HG03521 (cell line): ENCODE measurements at regions not wholly inside any gene's neighbourhood (a gene's known extent, or its start where the extent isn't known, plus 50 kb on each side); places are given as distances from the start of the nearest gene placed in this dataset.
"Not testable (repeated sequence)": the region's sequence is repeated elsewhere in the genome, so short reads cannot be mapped to it uniquely, and the experiment has no call there.

ENCODE experiments used
- ATAC-seq: cut with Tn5 transposase; IDR thresholded peaks from one replicate; pipeline ENCODE4 v1.9.1; 2021; ENCODE audit warnings: mild to moderate bottlenecking, moderate library complexity; ENCODE audit not compliant: unreplicated experiment

DNA sequence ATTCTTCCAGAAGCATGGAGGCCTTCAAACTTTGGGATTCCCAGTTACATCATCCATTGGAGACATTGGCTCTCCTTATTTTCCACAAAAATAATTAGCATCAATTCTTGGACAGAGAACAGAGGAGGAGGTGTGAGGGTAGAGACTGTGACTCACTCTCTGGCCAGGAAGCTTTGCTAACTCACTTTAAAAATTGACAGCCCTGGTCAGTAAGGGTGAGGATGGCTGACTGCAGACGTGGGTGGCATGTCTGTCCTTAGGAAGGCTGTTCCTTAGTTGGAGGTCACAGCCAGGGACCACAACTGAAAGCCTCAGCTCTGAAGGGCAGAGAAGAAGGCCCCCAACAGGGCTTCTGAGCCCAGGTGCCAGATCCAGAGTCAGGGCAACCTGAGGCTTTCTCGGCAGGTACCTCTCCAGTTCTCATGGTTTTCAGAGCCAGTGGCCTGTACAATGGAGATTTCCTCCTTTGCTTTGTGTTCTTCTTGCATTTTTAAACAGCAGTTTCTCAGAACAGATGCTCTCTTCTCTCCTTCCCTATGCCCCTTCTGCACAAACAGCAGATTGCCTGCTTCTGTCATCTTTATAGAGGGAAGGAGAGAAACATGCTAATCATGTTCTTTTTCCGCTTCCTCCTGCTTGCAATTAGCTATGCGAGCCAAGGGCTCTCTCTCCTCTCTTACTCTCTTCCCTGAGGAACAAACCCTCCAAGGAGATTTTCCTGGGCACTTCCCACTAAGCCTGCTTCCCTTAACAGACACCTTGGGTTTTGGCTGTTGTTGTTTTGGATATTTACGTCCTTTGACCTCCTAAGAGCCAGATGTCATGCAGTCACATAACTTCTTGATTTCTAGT lies 92.5 kb upstream of the ZNF366 start:
- ATAC-seq, result no peak

DNA sequence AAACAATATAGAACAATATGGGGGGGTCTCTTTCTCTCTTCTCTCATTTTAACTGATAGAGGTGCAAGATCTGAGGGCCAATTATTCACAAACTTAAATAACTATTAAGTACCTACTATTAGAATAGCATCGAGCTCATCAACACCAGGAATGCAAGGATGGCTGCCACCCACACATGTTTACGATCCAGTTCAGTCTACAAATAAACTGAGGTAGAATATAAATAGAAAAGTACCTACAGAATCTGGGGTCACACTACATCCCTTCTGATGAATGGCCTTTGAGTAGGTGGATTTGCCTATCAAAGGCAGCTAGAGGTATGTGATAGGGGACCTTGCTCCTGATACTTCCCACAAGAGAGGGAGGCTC lies 91.8 kb upstream of the ZNF366 start:
- ATAC-seq, result no peak

DNA sequence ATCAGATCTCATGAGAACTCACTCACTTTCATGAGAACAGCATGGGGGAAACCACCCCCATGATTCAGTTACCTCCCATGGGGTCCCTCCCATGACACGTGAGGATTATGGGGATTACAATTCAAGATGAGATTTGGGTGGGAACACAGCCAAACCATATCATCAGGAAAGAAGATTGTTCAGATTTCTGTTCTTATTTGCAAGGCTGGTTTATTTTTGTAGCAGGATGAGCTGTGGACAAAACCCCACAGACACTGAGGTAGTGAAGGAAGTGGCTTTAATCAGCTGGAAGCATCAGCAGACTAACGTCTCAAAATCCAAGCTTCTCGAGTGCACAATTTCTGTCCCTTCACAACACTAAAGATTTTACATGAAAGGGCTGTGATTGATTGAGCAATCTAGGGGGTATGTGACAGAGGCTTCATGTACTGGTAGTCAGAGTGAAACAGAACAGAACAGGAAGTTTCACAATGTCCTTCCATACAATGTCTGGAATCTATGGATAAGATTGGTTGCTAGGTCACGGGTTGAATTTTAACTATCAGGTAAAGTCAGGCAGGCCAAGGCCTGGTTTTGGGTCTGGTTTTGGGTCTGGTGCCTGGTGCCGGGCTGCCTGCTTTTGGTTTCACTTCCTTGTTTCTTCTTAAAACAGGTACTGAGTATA lies 91.3 kb upstream of the ZNF366 start:
- no peak for ATAC-seq

DNA sequence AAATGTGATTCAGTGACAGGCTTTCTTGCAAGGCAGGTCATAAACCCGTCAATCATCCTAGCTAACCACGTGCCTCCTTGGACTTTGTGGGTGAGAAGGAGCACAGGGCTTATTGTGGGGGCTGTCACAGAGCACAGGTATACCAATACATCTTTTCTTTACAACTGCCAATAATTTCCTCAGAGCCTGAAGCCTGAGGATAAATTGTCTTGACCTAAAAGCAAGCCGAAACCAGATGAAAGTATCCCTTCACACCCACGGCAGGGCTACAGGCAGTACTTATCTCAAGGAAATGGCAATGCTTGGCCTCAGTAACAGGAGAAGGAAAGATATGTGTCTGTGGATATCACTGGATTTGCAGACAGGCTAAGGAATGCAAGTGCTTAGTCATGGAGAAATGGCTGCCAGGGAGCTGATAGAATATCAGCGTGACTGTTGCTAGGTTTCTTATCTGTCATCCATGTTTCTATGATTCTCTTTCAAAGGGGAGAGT lies 90.3 kb upstream of the ZNF366 start:
- no peak for ATAC-seq

DNA sequence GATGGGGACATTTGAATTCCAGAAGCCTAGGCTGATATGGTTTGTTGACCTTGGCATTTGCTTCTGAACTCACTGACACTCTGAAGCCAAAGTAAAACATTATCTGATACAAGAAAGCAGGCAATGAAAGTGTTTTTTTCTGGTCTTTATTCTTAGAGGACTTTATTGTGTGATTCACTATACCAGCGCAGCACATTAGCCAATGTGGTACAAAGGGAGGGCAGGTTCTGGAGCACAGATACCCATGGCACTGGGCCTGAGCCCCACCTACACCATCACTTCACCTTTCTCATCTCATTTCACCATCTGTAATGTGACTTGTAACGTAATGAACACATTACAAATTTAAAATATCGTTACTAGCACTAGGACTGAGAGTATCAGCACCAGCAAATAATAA lies 89.7 kb upstream of the ZNF366 start:
- ATAC-seq, result no peak

DNA sequence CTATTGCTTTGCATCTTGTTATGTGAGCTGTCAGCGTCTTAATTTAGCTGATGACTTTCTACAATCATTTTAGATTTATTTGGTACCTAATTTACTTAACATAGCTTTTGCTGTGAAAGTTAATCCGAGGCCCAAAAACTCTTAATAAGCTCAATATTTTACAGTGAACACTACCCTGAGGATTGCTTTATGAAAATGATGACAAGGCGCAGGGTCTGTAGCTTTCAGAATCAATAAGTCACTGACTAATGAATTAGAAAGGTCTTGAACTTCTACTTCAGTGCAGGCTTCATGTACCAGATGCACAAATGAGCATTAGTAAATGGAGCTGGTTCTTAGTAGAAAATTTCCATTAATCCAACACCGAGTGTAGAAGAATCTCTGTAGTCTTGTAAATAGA lies 81.4 kb upstream of the ZNF366 start:
- ATAC-seq, result no peak

DNA sequence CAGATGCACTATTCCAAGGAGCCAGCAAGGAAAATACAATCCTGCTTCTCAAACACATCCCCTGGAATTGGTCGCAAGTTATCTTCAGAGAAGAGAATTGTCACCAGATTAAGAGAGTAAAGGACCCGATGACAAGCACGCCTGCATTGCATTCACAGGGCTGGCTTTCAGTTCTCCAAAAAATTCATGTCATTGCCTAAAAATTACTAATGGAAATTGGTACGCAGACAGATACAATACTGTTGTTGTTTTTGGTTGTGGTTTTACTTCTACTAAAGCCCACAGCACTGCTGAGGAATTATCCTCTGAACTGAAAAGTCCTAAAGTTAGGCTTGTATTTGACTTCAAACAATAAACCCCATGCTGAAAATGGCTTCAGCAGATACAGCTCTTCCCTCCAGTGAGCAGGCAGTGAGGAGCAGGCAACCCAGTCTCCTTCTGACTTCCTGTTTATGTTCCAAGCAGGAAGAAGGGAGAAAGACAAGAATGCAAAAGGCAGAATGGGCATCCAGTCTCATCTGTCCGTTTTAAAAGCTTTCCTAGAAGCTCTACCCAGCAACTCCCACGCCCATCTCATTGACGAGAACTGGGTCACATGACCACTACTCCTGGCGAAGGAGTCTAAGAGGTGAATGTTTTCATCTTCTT lies 80.6 kb upstream of the ZNF366 start:
- ATAC-seq, result no peak

DNA sequence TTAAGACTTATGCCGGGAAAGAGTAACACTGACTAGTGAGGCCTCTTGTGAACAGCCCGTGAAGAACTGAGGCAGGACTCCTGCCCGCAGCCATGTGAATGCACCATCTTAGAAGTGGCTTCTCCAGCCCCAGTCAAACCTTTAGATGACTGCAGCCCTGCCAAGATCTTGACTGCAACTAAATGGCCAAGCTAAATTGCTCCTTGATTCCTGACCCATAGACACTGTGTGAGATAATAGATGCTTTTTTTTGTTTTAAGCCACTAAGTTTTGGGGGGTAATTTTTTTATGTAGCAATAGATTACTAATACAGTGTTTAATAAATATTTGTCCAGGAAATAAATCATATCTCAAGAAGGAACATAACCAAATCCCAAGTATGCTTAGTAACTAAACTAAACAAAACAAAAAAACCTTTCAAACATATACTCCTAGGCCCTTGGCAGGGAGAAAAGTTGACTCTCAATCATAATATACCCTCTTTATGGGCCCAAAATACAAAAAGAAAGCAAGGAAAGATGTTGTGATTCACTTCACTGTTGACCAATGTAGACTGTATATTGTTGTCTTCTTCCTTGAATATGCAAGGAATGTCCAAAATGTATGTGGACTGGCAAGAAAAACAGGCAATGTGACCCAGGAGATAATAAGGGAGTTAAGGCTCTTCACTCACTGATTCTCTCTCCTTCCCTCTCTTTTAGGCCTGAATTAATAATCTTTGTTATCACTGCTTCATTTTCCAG lies 79.7 kb upstream of the ZNF366 start:
- ATAC-seq, result no peak

DNA sequence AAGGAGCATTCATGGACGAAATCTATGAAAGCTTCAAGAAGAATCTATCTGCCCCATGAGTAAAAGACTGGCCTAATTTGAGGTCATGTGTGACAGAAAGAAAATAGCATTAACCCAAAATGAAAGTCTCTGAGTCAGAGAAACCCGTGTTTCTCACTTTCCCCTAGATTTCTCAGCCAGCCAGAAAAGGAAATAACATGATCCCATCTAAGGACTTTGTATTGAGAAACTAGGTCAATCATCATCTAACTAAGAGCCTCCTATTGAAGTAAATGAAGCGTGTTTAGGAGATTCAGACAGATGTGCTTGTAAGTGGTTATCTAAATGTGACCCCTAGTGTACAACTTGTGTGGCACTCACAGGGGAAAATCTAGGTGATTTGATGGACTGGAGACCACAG lies 77.3 kb upstream of the ZNF366 start:
- ATAC-seq, result no peak

DNA sequence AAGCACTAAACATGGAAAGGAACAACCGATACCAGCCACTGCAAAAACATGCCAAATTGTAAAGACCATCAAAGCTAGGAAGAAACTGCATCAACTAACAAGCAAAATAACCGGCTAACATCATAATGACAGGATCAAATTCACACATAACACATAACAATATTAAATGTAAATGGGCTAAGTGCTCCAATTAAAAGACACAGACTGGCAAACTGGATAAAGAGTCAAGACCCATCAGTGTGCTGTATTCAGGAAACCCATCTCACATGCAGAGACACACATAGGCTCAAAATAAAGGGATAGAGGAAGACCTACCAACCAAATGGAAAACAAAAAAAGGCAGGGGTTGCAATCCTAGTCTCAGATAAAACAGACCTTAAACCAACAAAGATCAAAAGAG lies 72.1 kb upstream of the ZNF366 start:
- not testable (repeated sequence) for ATAC-seq

DNA sequence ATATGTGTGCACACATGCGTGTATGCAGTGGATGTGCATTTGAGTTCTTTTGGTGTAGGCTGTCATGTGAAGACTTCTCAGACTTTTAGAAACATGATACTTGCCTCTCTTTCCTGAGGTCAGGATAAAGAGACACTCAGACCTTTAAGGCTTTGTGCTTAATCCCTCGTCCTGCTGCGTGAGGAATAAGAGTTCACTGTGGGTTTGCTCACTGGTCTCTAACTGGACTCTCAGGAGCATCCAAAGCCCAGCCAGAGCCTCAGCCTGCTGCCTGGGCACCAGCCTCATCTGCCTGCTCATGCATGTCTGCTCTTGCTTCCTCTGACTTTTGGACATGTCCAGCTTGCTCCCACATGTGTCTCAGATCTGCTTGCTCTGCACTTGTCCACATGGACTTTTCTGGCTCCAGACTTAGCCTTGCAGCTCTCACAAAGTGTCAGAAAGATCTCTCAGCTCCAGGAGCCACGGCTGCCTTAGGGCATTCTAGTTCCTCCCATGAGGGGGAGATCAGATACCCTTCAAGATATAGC lies 65.1 kb upstream of the ZNF366 start:
- no peak for ATAC-seq

DNA sequence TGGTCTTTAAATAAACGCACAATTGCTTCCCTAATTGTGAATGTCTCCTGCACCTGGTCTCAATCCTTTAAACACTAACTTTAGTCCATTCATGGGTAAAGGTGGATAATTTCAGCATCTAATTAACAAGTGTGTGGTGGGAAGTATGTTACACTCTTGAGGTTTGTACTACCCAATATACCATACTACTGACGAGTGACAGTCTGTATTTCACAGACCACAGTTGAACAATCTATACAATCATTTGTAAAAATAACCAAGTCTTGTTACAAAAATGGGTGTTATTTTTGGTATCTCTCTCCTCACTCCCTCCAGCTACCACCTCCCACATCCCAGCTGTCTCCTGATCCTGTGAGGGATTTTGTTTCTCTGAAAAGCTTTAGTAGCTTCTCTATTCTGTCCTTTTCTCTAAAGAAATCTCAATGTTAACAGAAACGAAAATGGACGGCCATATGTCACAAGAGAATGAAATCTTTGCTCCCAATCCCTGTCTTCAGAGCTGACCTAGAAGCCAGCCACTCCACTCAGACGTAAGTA lies 62.3 kb upstream of the ZNF366 start:
- no peak for ATAC-seq

DNA sequence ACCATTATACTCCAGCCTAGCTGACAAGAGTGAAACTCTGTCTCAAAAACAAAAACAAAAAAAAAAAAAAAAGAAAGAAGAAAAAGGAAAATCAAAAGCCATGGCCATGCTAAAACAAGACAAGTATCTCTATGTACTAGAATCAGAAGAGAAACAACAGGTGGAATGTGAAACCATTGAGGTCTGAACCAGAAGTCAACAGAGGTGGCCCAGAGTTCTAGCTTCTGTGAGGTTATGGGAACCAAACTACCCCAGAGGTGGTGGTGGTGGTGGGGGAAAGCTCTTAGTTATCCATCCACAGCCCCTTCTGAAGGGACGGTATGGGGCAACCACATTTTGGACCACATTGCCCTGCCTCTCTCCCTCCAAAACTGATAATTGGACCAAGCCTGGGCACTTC lies 59.5 kb upstream of the ZNF366 start:
- ATAC-seq, result no peak

DNA sequence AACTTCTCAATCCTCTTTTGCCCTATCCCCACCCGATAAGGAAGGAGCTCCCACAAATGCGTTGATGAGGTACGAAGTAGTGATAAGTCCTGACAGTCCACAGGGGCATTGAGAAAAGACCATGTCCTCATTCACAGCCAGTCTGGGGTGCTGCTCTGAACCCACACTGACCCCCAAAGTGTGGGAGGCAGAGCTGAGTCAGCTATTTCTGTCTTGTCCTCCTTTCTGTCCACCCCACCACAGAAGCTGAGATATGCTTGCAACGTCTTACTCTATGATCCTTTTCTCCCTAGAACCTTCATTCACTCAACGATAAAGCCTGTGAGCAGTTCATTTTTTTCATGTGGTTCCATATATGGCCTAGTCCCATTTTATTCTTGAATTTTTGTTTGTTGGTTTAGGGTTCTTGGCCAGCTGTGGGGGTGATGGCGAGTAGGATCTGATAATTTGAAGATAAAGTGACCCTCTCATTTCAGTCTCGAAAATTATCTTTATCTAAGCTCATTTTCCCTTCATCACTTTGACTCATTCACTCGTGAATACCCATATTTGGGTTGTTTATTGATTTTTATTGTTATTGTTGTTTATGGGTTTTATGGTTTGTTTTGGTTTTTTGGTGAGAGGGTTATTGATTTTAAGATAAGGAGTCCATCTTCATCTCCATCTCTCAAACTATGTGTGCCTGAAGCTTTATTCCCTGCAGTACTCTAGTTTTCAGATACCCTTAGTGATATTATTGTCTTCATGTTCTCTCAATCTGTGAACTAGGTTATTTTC lies 58.5 kb upstream of the ZNF366 start:
- no peak for ATAC-seq

DNA sequence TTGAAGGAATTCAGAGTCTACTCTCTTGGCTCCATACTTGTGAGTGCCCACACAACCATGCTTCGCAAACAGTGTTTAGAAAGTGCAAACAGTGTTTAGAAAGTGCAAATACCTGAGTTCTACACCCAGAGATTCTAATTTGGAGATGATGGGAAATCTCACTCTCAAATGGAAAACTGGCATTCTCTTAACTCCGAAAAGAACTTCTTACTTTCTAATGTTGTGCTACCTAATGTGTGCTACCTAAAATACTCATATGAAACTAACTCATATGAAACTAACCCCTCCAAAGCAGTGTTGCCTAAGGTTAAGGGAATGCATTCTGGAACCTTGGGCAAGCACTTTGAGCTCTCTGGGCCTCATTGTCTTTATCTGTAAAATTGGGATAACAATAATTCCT lies 55.5 kb upstream of the ZNF366 start:
- ATAC-seq, result no peak

DNA sequence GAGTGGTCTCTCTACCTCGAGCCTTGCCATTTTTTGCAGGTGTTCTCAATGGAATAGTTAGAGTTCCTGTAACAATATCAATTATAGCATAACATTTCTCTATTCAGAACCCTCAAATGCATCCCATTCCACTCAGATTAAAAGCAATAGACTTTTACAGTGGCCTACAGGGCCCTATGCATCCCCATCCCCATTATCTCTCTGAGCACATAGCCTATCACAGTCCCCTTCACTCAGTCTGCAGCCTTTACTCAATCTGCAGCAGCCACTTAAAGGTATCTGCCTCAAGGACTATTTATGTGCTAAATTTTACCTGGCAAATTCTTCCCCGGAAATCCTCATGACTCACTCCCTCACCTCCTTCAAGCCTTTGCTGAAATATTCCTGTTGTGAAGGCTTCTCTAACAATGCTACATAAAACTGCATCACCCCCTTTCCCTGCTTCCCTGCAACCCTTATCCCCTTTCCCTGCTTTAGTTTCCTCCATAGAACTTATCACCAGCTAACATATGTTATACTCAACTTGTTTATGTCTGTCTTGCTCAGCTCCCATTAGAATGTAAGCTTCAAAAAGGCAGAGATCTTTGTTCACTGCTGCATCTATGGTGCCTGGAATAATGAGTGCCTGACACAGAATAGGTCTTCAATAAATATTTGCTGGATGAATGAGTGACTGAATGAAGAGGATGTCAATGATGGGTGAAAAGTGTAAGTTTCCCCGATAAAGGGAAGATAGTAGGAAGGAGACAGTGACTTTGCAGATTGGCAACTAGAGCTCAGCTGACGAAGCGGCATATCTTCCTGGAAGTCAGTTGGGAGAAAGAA lies 54.1 kb upstream of the ZNF366 start:
- no peak for ATAC-seq

DNA sequence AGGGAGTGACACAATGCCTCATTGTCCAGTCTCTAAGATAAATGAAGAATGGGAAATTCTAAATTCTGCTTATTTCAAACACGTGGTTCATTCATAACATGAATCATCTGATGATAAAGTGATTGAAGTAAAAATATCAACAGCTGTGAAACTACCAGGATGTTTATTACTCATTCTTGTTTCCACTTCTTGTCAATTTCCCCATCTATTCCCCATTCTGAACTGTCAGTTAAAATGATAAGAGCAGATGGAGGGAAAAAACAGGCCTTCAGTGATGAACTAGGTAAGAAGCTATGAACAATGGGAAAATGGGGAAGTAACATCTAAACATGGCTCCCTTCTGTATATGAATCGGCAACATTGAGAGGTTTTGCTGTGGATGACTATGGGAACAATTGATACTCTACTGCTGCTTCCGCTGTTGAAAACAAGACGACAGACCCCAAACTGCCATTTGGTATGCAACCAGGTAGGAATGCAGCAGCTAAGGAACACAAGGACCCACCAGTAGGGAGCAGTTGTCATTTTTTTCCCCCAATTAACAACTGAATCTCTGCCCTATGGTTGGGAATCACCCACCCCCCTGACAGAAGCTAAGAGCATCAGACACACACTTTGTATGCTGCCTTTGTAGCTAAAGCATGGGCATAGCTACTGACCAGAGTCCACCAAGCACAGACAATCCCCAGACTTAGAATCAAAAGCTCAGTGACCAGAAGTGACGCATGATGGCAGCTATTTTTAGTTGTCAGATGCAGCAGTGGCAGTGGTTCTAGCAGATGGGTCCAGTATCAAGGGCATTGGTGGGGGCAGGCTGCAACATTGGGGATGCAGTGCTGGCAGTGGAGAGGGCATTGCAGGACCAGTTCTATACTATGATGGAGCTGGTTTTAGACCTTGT lies 52.9 kb upstream of the ZNF366 start:
- ATAC-seq, result no peak

DNA sequence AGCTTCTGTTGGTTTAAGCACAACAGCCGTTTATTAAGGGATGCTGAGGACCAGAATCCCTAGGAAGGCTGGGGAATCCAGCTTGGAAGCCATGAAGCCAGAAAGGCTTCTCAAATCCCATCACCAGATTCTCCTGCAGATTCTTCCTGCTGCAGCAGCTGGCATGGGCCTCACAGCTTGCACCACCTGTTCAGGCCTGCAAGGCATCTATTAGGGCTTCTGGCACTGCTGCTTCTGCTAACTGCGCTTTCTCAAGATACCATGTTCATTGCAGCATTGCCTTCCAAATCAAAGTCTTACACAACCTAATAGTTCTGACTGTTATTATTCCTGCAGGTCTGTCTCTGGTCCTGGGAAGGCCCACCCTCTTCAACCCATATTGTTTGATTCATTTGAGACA lies 51.2 kb upstream of the ZNF366 start:
- no peak for ATAC-seq
